UCSD-AML1 (cell line): ENCODE measurements at regions not wholly inside any gene's neighbourhood (a gene's known extent, or its start where the extent isn't known, plus 50 kb on each side); places are given as distances from the start of the nearest gene placed in this dataset.

Experiments used
- DNase-seq: peaks from one replicate; lab custom pipeline; 2025; ENCODE audit not compliant: unreplicated experiment; lab: John Stamatoyannopoulos, UW

DNA sequence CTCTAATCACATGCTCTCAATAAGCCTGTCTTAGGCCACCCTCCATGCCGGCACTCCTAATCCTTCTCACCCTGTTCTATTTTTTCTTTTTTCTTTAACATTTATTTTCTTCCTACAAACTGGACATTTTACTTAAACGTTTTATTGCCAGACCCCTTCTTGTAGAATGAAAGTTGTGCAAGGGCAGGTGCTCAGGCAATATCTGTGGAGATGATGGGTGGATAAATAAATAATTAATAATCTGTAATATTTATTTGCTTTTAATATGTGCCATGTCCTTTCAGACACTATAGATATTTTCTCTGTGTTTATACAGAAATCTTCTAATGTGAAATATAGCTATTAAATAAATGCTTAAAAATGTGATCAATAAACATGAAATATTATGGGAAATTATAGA is 815.7 kb upstream of the MIR17HG start:
- no peak for DNase-seq

DNA sequence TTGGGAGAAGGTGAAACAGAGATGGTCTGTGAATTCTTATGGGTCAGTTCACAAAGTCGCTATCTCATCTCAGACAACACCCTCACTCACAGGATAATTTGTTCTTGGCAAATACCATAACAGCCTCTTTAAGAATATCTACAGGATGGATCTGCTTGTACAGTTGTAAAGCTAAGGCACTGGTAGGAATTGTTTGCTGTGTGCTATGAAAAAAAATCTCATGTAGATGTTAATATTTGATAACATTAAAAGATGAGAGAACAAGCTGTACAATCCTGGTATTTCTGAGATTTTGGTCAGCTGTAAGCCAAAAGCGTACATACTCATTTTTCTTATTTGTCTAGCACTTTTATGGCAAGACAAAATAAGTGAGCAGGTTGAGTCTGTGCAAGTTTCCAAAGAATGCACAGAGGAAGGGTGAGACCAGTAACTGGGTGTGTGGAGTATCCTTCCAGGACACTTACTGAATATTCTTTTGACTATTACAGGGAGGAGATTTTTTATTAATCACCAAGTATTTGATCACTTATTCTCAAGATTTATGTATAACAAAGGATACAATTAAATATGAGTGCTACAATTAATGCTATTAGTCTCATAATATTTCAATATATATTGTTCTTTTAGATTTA is 814.5 kb upstream of the MIR17HG start:
- no peak for DNase-seq

DNA sequence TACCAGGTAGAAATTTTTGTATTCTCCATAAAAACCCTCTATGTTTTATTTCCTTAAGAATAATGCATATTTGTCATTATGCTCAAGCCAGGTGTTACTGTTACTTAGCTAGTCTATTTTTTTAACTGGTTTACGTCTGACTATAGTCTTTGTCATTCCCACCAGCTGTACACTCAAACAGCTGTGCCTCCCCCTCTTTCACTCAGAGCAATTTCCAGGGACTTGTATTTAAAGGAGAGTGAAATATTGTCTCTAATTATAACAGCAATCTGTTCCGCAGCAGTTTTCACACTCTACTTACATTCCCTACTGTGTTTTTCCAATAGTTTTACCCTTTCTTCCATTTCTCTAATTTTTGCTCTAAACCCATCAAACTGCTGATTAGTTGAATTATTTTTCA is 813.6 kb upstream of the MIR17HG start:
- no peak for DNase-seq

DNA sequence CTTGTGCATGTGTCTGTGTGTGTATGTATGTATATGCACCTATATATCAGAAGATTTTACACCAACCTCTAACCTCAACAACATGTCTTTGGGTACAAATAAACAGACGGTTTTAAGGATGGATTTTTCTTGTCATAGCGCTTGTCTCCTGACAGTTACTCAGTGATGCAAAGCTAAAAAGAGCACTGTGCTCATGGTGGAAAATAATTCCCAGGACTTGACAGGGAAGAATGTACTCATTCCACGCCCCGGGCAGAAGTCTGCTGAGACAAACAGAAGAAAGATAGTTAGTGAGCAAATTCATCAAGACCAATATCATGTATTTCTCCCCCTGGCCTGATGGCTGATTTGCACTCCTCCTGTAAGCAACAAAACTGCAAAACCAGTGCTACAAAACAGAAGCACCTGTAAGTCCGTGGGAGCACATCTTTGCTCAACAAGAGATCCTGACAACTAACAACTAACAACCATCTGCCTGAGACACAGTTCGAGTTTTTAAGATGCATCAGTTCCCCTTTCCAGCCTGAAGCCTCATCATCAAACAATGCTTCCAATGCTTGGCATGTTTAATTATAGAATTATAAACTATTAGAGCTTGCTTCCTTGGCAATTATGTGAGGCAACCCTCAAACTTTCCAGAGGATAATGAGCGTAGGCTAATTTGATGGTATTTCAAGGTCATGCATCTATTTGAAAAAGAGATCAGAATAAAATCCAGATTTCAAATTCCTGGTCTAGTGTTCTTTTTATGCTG is 812.7 kb upstream of the MIR17HG start:
- no peak for DNase-seq

DNA sequence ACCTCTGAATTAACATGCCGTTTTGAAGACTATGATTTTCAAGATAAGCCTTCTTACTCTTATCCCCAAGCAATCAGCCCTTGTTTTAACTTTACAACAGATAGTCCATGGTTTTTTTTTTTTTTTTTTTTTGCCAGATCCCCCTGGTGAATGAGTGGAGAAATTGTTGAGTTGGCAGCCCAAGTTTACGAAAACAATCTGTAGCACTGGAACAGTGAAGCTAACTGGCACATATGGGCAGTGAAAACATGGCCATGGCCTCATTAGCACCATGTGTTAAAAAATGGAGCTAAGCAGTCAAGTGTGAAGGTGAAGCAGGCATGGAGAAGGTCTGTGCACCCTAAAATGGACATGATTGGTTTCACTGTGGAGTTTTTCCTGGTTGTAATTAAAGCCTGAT is 812.1 kb upstream of the MIR17HG start:
- no peak for DNase-seq

DNA sequence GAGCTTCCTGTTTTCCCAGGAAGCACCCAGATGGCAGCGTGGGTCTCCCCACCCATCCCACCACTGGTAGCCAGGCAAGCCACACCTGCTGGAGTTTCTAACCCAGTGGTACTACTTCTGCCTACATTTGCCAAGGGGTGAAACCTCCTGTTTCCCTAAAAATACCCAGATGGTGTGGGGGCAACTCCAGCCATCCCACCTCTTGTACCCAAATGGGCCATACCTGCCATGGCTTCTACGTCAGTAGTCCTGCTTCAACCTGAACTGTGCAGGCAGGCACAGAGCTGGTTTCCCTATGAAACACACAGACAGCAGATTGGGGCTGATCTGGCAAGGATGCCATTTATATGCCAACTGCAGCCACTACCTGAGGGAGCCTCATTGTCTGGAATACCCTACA is 809.4 kb upstream of the MIR17HG start:
- no peak for DNase-seq

DNA sequence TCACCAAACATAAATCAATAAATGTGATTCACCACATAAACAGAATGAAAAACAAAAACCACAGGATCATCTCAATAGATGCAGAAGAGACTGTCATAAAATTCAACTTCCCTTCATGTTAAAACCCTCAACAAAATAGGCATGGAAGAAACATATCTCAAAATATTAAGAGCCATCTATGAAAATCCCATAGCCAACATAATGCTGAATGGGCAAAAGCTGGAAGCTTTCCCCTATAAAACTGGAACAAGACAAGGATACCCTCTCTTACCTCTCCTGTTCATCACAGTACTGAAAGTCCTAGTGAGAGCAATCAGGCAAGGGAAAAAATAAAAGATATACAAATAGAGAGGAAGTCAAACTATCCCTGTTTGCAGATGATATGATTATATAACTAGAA is 806.1 kb upstream of the MIR17HG start:
- no peak for DNase-seq

DNA sequence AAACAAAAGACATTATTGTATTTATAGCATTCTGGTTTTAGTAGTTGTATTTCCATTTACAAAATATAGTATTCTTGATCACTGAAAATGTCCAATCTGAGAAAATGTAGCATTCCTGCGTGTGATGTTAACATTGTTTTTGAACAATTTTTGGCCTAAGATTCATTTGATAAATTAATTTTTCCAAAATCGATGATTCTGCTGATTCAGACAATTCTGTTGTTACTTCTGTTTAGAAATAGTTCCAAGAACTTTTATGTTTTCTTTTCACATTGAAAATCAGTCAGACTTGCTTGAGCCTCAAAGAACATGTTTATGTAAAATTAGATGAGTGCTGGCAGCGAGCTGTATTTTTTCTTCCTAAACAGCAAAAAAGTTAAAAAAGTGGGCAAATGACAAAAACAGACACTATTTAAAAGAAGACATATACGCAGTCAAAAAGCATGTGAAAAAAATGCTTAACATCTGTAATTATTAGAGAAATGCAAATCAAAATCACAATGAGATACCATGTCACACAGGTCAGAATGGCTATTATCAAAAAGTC is 804.5 kb upstream of the MIR17HG start:
- DNase-seq: no peak

DNA sequence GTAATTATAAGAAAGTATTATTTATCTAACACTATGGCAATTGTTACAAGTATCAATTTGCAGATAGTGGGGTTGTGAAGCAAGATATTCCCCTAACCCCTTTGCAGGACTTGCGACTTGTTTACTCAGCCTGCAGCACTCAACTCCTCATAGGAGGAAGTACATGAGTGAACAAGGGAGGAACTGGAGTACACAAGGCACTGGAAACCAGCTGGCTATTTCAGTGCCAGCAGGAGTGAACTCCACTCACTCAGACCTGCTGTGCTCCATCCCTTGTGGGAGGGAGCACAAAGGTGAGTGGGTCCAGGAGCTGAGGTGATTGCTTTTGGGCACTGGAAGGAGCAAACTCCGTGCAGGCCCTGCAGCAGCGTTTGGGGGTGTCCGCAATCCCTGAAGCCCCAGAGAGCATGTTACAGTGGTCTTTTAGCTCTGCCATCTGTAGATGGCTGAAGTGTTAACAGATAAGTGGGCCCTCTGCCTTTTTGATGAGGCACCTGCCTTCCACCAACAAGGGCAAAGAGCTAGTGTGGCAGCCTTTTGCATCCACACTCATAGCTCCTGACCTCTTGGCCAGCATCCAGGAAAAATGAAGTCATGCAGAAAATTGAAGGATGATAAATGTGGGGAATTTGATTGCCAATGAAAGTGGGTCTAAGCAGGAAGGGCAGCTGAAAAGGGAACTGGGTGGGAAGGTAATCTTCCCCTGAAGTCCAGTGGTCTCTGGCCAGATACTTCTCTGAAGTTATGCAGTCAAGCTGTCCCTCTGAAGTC is 802.2 kb upstream of the MIR17HG start:
- DNase-seq: no peak

DNA sequence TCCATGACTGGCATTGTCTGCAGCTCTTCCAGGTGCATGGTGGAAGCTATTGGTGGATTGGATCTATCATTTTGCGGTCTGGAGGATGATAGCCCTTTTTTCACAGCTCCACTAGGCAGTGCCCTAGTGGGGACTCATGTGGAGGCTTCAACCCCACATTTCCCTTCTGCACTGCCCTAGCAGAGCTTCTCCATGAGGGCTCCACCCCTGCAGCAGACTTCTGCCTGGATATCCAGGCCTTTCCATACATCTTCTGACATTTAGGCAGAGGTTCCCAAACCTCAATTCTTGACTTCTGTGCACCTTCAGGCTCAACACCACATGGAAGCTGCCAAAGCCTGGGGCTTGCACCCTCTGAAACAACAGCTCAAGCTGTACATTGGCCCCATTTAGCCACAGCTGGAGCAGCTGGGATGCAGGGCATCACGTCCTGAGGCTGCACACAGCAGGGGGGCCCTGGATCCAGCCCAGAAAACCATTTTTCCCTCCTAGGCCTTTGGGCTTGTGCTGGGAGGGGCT is 800.2 kb upstream of the MIR17HG start:
- no peak for DNase-seq

DNA sequence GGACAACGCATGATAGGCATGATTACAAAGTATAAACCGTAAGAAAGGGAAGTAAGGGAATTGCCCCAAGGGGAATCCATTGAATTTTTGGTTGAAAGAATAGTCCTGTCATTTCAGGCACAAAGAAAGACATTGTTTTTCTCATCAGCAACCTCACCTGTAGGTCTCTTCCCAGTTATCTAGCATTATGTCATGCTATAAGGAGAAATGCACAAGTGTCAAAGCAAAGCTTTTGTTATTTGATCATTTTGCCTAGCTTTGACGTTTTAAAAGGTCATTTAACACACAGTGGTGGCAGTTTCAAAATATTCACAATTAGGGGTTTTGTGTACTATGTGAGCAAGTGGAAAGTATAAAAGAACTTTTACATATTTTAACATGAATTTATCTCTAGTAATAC is 796.2 kb upstream of the MIR17HG start:
- DNase-seq: no peak

DNA sequence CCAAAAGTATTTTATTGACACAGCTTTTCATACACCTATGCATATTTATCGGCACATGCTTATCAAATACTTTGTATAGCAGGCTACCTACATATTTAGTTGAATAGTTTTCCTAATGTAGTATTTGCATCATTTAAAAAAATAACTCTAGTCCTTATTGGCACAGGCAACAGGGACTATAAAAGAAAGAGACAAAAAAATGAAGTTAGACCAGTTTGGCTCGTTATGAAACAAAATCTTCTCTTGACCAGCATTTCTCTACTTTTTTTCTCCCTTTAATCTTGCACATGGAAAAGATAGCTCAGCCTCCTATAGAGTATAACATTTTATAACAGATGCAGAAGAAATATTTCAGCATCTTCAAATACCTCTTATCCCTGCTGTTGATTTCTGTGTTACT is 794.8 kb upstream of the MIR17HG start:
- no peak for DNase-seq

DNA sequence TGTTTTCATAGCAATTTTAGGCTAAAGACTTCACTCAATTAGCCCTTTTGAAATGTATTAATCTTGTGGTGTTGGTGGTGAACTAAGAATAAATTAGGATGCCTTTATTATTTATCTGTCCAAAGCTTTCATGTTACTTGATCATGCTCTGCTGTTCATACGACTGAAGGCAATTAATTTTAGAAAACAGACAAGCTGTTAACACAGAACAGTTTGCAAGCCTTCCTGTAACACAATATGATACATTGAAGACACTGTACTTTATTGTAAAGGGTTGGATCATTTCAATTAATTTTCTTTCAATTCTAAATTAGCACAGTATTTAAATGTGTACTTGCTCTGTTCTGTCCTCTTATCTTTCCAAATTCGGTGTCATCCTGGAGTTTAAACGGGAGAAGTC is 794.3 kb upstream of the MIR17HG start:
- no peak for DNase-seq

DNA sequence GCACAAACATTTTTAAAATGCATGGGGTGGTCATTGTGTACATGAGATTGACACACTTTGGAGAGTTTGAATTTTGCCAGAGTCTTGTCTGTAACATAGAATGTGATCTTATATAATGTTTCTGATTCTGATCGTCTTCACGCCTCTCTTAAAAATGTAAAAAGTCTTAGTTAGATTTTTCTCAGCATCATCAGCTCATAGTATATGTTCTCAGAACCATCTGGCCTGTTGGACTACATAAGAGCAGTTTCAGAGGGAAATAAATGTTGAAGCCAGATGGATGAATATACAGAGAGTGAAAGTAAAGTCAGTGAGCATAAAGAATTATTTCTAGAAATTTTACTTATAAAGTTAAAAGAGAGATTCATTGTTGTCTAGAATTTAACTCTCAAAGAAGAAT is 789.9 kb upstream of the MIR17HG start:
- no peak for DNase-seq

DNA sequence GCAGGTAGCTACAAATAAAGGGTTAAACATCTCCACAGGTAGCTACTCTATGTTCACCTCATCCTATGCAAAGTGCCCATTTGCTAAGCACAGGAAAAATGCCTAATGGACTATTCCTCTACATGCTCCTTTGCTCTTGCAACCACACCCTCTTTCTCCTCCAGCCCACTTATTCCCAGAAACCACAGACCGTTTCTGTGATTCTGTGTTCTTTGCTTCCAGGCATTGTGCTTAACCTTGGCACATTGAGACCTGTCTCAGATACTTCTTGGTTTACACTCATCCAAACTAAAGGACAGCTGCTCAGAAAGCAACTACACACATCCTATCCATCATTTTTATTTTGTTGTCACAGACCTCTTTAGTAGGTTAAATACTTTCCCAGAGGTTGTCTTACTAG is 785.0 kb upstream of the MIR17HG start:
- DNase-seq: no peak

DNA sequence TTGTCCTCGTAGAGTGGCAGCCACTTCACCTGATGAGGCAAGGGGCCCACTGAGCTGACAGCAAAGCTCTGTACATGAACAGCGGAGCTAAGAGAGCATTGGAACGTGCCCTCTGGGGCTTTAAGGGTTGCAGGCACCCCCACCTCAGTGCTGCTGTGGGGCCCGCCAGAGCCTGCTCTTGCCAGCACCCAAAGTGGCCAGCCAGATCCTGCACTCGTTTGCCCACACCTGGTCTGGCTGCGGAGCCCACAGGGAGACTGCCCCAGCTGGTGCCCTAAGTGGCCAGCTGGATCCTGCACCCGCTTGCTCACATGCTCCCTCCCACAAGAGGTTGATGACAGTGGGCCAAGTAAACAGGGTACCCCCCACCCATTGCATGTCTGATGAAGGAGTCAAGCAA is 783.4 kb upstream of the MIR17HG start:
- no peak for DNase-seq

DNA sequence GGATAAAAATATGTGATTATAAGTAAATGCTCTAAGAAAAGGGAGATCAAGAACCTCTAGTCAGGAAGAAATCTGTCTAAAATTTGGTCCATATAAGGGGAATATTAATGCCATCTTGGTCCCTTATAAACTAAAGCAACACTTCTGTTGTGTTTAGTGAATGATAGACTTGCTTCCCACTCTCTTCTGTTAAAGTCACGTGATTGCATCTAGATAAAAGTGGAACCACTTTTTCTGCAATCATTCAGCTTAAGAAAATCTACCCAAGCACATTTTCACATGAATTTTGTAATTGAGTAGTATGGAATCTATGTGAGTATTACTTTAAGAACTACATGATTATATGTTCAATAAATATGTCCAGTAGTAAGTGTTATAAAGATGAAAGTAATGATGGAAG is 782.9 kb upstream of the MIR17HG start:
- no peak for DNase-seq

DNA sequence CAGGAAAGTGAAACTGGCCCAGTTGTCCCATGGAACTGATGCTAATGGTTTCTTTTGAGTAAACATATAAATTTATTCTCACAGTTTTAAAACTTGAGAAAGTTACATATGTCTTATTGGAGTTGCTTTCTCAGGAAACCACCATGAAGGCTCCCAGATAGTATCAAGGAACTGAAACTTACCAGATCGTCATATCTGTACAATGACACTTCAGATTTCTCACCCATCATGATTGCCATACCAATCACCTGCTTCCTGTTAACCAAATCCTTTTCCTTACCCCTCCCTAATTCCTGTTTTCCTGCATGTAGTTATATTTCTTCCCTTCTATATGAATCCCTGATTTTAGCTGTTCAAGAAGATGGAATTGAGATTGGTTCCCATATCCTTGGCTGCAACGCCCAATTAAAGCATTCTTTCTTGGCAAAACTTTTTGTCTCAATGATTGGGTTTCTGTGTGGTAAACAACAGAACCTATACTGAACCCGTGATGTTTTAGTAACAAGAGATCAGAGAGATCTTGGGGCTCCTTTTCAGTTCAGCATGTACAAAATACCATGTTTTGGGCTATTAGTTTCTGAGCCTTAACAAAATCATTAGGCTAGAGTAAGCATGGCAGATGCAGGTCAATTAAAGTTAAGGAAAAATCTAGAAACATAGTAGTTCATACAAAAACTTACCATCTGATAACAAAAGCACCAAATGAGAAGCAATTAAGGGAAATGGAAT is 781.3 kb upstream of the MIR17HG start:
- DNase-seq: no peak

DNA sequence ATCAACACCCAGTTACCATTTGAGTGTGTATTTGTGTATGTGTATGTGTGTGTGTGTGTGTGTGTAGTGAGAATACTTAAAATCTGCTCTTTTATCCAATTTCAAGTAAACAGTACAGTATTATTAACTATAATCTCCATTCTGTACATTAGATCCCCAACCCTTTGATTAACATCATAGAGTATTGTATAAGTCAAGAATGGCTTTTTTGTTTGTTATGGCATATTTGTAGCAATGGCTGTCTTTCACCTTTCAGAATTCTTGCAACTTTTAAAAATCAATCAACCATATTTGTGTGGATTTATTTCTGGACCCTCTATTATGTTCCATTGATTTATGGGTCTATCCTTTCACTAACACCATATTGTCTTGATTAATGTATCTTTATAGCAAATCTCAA is 779.3 kb upstream of the MIR17HG start:
- DNase-seq: no peak

DNA sequence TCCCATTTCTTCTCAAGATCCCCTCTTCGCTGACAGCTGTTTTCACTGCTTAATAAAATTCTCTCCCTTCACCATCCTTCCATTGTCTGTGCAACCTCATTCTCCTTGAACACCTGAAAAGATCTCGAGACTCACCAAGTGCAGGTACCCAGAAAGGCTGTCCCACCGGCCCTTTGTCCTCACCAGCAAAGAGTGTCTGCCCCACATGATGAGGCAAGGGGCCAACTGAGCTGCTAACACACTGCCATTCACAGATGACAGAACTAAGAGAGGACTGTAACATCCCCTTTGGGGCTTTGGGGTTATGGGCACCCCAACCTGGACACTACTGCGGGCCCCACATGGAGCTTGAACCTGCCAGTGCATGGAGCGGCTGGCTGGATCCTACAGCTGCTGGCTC is 771.4 kb upstream of the MIR17HG start:
- no peak for DNase-seq

DNA sequence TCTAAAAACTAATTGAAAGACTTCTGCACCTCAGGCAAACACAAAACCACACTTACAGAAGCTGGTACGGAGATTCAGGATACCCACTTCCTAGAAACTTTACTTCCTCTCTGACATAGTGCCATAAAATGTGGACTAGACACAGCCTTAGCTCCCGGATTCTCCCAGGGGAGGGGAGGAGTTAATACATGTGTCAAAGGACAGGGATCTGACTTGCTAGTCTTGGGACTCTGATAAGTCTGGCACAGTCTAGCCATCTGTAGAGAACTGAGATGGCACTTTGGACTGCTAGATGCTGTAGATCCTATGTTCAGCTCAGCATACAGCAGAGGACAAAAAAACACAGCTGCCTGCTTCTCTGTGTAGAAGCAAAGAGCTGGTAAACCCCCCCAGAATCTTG is 769.8 kb upstream of the MIR17HG start:
- peak; percentile 7 for DNase-seq
